Nephron progenitor cell (in vitro differentiated cells): ENCODE measurements at regions not wholly inside any gene's neighbourhood (a gene's known extent, or its start where the extent isn't known, plus 50 kb on each side); places are given as distances from the start of the nearest gene placed in this dataset.

ENCODE experiments used
- DNase-seq: peaks from one replicate; pipeline ENCODE4 v3.0.0; 2021
- H3K27ac Mint-ChIP-seq: 2 replicates; pipeline ENCODE4 v1.8.0; 2021; ENCODE audit warnings: mild to moderate bottlenecking, moderate library complexity, mixed read lengths
- H3K27me3 Mint-ChIP-seq: 2 replicates; pipeline ENCODE4 v1.8.0; 2021; ENCODE audit warnings: mild to moderate bottlenecking, low read depth, mixed read lengths; ENCODE audit not compliant: poor library complexity
- H3K36me3 Mint-ChIP-seq: 2 replicates; pipeline ENCODE4 v1.8.0; 2021; ENCODE audit warnings: low read depth, mixed read lengths
- H3K4me1 Mint-ChIP-seq: 2 replicates; pipeline ENCODE4 v1.8.0; 2021; ENCODE audit warnings: mixed read lengths
- H3K4me3 Mint-ChIP-seq: 2 replicates; pipeline ENCODE4 v1.8.0; 2021; ENCODE audit warnings: mild to moderate bottlenecking, moderate library complexity, mixed read lengths
- H3K9me3 Mint-ChIP-seq: 2 replicates; pipeline ENCODE4 v1.8.0; 2021; ENCODE audit warnings: mild to moderate bottlenecking, moderate library complexity, mixed read lengths
- TF ChIP-seq, protein P1 (sequence below): fragments of 200-600 bp; sonication (generic); IDR thresholded peaks from 2 replicates; pipeline ENCODE4 v1.5.0; 2021; ENCODE audit warnings: antibody characterized with exemption

DNA sequence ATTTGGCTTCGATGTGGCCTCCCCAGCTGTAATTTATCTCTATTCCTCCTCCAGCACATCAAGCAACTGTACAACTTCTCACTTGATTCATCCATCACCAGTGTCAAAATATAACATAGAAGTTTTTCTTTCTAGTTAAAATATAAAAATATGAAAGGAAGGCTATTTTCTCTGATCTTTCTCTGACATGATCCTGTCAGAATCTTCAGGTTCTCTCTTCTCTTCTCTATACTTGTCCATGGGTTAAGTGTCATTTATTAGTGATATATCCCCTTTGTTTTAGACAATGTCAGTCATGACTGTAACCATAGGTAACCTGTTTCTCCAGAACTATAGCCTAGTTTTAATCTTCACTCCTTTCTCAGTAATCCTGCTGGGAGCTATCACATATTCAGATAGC, 132.5 kb upstream of the G2E3 start:
- H3K4me3 Mint-ChIP-seq = no peak overlapping the region
- DNase-seq = no peak
- H3K9me3 Mint-ChIP-seq = no peaks in the 10 kb centered on the region
- no peaks in the 10 kb centered on the region for H3K27me3 Mint-ChIP-seq
- TF ChIP-seq, protein P1, sequence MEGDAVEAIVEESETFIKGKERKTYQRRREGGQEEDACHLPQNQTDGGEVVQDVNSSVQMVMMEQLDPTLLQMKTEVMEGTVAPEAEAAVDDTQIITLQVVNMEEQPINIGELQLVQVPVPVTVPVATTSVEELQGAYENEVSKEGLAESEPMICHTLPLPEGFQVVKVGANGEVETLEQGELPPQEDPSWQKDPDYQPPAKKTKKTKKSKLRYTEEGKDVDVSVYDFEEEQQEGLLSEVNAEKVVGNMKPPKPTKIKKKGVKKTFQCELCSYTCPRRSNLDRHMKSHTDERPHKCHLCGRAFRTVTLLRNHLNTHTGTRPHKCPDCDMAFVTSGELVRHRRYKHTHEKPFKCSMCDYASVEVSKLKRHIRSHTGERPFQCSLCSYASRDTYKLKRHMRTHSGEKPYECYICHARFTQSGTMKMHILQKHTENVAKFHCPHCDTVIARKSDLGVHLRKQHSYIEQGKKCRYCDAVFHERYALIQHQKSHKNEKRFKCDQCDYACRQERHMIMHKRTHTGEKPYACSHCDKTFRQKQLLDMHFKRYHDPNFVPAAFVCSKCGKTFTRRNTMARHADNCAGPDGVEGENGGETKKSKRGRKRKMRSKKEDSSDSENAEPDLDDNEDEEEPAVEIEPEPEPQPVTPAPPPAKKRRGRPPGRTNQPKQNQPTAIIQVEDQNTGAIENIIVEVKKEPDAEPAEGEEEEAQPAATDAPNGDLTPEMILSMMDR = no peak
- H3K36me3 Mint-ChIP-seq = no peaks in the 10 kb centered on the region
- H3K4me1 Mint-ChIP-seq = no peaks in the 10 kb centered on the region
- no peak overlapping the region for H3K27ac Mint-ChIP-seq

DNA sequence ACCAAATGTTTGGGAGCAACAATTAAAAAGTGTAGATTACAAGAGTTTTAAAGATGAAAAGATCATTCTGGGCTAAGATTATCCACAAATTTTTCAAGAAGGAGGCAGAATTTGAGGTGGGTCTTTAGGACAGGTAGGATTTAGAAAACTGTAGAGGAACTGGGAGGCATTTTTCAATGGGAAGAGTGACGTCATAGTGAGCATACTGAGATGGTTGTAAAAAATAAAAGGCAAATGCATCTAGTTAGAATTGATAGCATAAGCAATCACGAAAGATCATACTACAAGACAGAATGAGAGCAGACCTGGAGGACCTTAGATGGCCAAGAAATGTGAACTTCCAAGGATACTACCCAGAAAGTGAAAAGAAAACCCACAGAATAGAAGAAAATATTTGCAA, 131.6 kb upstream of the G2E3 start:
- Mint-ChIP-seq H3K27me3 (no peaks in the 10 kb centered on the region), H3K4me3 (no peak overlapping the region), H3K27ac (no peak overlapping the region), H3K4me1 (no peaks in the 10 kb centered on the region), H3K36me3 (no peaks in the 10 kb centered on the region), H3K9me3 (no peaks in the 10 kb centered on the region)
- TF ChIP-seq, protein P1 = no peak
- no peak for DNase-seq

DNA sequence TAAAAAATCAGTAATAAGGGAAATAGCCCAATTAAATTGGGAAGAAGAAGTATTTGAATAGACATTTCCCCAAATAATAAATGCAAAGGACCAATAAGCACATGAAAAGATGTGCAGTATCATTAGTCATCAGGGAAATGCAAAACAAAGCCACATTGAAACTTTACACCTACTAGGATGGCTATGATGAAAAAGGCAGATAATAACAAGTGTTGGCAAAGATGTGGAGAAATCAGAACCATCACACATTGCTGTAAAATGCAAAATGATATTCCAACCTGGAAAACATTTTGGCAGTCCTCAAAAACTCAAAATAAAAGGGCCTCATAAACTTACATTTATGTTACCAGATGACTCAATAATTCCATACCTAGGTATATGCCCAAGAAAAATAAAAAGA, 131.1 kb upstream of the G2E3 start:
- H3K4me1 Mint-ChIP-seq = no peaks in the 10 kb centered on the region
- no peaks in the 10 kb centered on the region for H3K36me3 Mint-ChIP-seq
- no peak for DNase-seq
- H3K4me3 Mint-ChIP-seq = no peak overlapping the region
- H3K27me3 Mint-ChIP-seq = no peaks in the 10 kb centered on the region
- TF ChIP-seq, protein P1 = no peak
- no peaks in the 10 kb centered on the region for H3K9me3 Mint-ChIP-seq
- H3K27ac Mint-ChIP-seq = no peak overlapping the region

DNA sequence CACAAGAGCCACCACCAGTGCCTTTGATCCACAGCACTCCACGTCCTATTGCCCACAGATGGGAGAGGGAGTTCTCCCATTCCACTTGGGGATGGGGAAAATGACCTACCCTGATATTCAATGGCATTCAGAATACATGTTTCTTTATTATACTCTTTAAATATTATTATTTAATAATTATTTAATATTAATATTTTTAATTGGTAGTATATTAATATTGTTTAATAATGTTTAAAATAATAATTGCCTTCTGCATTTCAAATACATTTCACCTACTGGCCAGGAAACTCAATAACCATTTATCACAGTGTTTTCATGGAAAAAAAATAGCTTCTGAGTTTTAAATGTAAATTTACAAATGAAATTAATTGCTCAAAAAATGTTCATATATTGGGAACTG, 127.4 kb upstream of the G2E3 start:
- no peak for DNase-seq
- Mint-ChIP-seq H3K4me1 (no peaks in the 10 kb centered on the region), H3K27me3 (no peaks in the 10 kb centered on the region), H3K27ac (no peak overlapping the region), H3K9me3 (no peaks in the 10 kb centered on the region), H3K4me3 (no peak overlapping the region), H3K36me3 (no peaks in the 10 kb centered on the region)
- TF ChIP-seq, protein P1 = no peak

DNA sequence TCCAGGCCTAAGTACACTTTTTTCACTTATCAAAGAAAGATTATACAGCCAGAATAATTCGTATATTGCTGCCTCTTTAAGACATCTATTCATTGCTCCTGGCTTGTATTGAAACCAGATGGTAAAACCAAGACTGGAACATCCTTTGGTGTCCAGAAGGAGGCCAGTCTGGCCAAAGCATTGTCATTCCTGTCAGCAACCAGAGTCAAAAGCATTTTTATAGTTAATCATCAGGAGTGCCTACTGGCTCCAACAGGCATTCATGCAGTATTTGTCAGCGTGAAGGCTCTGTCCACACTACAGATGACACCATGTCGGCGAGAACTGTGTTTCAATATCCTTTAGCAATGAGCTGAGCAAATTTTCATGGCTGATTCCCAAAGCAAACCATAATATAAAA, 118.0 kb upstream of the G2E3 start:
- no peak for DNase-seq

DNA sequence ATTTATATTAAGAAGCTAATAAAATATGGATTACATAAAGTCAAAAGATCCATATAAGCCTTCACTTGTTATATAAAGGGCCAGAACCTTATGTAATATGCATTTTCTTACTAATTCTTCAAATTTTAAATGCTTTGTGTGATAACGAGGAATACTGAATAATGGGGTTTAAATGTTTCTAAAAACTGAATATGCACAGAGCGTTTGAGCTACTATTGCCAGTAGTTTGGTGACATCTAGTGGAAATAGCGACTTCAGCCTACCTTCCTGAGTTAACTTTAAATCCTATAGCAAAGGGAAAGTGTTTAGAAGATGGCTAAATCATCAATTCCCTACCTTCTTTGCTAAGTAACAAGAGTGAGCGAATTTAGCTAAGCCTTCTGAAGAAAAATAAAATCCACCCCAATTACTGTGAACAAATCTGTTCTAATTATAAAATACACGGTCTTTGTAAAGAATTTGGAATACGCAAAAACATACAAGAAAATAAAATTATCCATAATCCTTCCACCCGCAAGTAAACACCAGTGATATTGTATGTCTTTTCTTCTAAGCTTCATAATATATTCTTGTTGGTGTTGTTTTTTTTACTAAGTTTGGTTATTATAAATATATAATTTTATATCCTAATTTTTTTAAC, 115.5 kb upstream of the G2E3 start:
- H3K27ac Mint-ChIP-seq = no peak overlapping the region
- TF ChIP-seq, protein P1 = peak; percentile 52
- H3K27me3 Mint-ChIP-seq = peaks cover 8% of the 10 kb centered on the region
- H3K4me1 Mint-ChIP-seq = peaks cover 13% of the 10 kb centered on the region
- DNase-seq = no peak
- H3K36me3 Mint-ChIP-seq = no peaks in the 10 kb centered on the region
- no peaks in the 10 kb centered on the region for H3K9me3 Mint-ChIP-seq
- no peak overlapping the region for H3K4me3 Mint-ChIP-seq

More for the DNA sequence above, 118.0 kb upstream of the G2E3 start:
- Mint-ChIP-seq H3K36me3 (no peaks in the 10 kb centered on the region), H3K4me3 (no peak overlapping the region), H3K9me3 (no peaks in the 10 kb centered on the region), H3K27ac (no peak overlapping the region), H3K27me3 (peaks cover 8% of the 10 kb centered on the region), H3K4me1 (peaks cover 13% of the 10 kb centered on the region)
- TF ChIP-seq, protein P1 = no peak
